Left ventricle myocardium inferior (tissue), 1 donor: ENCODE measurements at regions not wholly inside any gene's neighbourhood (a gene's known extent, or its start where the extent isn't known, plus 50 kb on each side); places are given as distances from the start of the nearest gene placed in this dataset.

Experiments
- DNase-seq: peaks from one replicate; pipeline ENCODE4 v3.0.0-alpha.2; 2020
- H3K27ac ChIP-seq: fragments of 200-600 bp; replicated peaks from 2 replicates; pipeline ENCODE4 v1.8.0; 2021
- H3K27me3 ChIP-seq: fragments of 200-600 bp; 2 replicates; pipeline ENCODE4 v1.8.0; 2021; ENCODE audit warnings: low read depth
- H3K36me3 ChIP-seq: fragments of 200-600 bp; 2 replicates; pipeline ENCODE4 v1.8.0; 2021
- H3K4me1 ChIP-seq: fragments of 200-600 bp; 2 replicates; pipeline ENCODE4 v1.8.0; 2021
- H3K4me3 ChIP-seq: fragments of 200-600 bp; 2 replicates; pipeline ENCODE4 v1.8.0; 2021; ENCODE audit warnings: mild to moderate bottlenecking, moderate library complexity
- H3K9me3 ChIP-seq: fragments of 200-600 bp; replicated peaks from 2 replicates; pipeline ENCODE4 v1.8.0; 2021
- intact Hi-C: fragments of 100-400 bp; cut with micrococcal nuclease; formaldehyde crosslinking; loops from one replicate; pipeline ENCODE4 v1.11.0; 2022
- TF ChIP-seq, protein P1 (sequence below): fragments of 200-600 bp; IDR thresholded peaks from 2 replicates; pipeline ENCODE4 v1.8.0; 2021; ENCODE audit warnings: antibody characterized with exemption, mild to moderate bottlenecking, borderline replicate concordance
- donor health status: DM: no; HTN: yes; CAD: no; lungs with severe emphysema.

DNA sequence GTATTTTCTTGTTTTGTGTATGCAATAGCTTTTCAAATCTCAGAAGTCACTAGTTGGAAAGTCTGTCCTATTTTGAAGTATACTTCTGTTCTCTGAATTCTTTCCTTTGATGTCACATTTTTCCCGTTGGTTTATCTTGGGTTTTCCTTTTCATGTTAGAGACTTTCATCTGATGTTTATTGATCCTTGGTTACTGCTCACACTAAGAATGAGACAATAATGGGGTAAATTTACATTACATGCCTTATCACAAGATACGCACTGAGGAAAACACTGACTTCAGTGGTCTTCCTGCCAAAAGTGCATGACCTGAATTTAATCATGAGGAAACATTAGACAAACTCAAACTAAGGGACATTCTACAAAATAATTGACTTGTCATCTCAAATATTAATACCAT is 63.5 kb upstream of the C1GALT1 start:
- intact Hi-C loops, result loop anchor here (10.0 kb wide), 1 partner anchor 416 kb away; the partner anchor contains the start of gene COL28A1
- peaks cover 4% of the 10 kb centered on the region for H3K4me1 ChIP-seq
- no peak for DNase-seq
- H3K27ac ChIP-seq, result no peak overlapping the region
- H3K27me3 ChIP-seq, result no peaks in the 10 kb centered on the region
- H3K4me3 ChIP-seq, result no peak overlapping the region
- TF ChIP-seq, protein P1, sequence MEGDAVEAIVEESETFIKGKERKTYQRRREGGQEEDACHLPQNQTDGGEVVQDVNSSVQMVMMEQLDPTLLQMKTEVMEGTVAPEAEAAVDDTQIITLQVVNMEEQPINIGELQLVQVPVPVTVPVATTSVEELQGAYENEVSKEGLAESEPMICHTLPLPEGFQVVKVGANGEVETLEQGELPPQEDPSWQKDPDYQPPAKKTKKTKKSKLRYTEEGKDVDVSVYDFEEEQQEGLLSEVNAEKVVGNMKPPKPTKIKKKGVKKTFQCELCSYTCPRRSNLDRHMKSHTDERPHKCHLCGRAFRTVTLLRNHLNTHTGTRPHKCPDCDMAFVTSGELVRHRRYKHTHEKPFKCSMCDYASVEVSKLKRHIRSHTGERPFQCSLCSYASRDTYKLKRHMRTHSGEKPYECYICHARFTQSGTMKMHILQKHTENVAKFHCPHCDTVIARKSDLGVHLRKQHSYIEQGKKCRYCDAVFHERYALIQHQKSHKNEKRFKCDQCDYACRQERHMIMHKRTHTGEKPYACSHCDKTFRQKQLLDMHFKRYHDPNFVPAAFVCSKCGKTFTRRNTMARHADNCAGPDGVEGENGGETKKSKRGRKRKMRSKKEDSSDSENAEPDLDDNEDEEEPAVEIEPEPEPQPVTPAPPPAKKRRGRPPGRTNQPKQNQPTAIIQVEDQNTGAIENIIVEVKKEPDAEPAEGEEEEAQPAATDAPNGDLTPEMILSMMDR, result no peak
- no peaks in the 10 kb centered on the region for H3K9me3 ChIP-seq
- H3K36me3 ChIP-seq, result no peaks in the 10 kb centered on the region

GRCh38 chr7:7119729-7120128 is 62.6 kb upstream of the C1GALT1 start:
- DNase-seq, result no peak
- Histone ChIP-seq H3K27me3 (no peaks in the 10 kb centered on the region), H3K27ac (no peak overlapping the region), H3K9me3 (no peaks in the 10 kb centered on the region), H3K4me3 (no peak overlapping the region), H3K4me1 (peaks cover 4% of the 10 kb centered on the region), H3K36me3 (no peaks in the 10 kb centered on the region)
- intact Hi-C loops, result loop anchor here (10.0 kb wide), 1 partner anchor 415 kb away; the partner anchor contains the start of gene COL28A1
- TF ChIP-seq, protein P1, result no peak

DNA sequence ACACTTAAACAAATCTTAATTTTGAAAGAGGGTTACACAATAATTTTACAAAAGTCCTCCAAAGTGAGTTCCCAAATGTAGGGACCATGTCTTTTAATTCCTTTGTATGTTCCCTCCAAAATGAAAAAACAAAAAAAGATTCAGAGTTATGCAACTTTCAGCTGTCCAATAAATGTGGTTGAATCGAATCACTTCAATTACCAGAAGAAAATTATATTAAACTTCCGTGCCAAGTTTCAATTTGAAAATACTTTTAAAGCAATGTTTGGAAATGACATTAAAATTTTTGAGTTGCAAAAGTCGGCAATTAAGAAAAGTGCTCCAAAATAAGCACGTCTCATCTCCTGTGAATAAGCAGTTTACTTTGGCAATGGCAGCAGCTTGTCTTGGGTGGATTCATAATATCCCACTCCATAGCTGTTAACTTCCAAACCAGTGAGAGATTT is 60.3 kb upstream of the C1GALT1 start:
- Histone ChIP-seq H3K9me3 (no peaks in the 10 kb centered on the region), H3K27me3 (no peaks in the 10 kb centered on the region), H3K4me3 (no peak overlapping the region), H3K27ac (peak overlapping the region; percentile 65), H3K4me1 (peaks cover 4% of the 10 kb centered on the region), H3K36me3 (no peaks in the 10 kb centered on the region)
- DNase-seq, result no peak
- TF ChIP-seq, protein P1, result no peak
- intact Hi-C loops, result no loop called here

DNA sequence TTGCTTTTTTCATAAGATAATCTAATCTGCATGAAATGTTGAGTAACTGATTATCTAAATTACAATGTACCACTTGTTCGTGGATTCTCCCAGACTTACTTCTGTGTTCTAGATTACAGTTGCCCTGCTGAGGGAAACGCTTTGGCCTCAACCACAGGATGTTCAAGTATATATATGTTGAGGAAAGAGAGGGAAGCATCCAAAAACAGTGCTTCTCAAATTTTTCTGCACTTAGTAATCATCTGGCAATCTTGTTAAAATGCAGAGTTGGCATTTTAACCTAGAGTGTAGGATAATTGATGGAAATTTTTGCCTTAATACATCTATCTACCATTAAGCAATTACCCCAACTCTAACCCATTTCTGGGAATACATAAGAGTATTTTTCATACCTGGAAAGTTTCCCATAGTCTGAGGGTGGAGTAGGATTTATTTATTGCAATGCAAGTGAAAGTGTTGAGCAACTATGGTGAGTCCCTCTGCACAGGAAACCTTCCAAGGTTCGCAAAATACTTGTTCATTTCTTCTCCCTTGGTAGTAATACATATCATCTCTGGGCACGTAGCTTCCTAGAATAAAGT is 59.6 kb upstream of the C1GALT1 start:
- DNase-seq, result no peak
- TF ChIP-seq, protein P1, result no peak
- intact Hi-C loops, result no loop called here
- H3K27ac ChIP-seq, result peak overlapping the region; percentile 65
- no peaks in the 10 kb centered on the region for H3K9me3 ChIP-seq
- no peaks in the 10 kb centered on the region for H3K27me3 ChIP-seq
- no peaks in the 10 kb centered on the region for H3K36me3 ChIP-seq
- no peak overlapping the region for H3K4me3 ChIP-seq
- peaks cover 4% of the 10 kb centered on the region for H3K4me1 ChIP-seq

- DNase-seq, result no peak
- H3K4me3 ChIP-seq, result no peak overlapping the region
- TF ChIP-seq, protein P1, result no peak
- H3K9me3 ChIP-seq, result no peaks in the 10 kb centered on the region
- peaks cover 4% of the 10 kb centered on the region for H3K4me1 ChIP-seq
- H3K27ac ChIP-seq, result no peak overlapping the region
- H3K27me3 ChIP-seq, result peaks cover 4% of the 10 kb centered on the region
- H3K36me3 ChIP-seq, result no peaks in the 10 kb centered on the region
- intact Hi-C loops, result no loop called here
These were observed 56.4 kb upstream of the C1GALT1 start for GRCh38 chr7:7125963-7126362.
